ENCODE measurements at regions not wholly inside any gene's neighbourhood (a gene's known extent, or its start where the extent isn't known, plus 50 kb on each side); places are given as distances from the start of the nearest gene placed in this dataset.

DNA sequence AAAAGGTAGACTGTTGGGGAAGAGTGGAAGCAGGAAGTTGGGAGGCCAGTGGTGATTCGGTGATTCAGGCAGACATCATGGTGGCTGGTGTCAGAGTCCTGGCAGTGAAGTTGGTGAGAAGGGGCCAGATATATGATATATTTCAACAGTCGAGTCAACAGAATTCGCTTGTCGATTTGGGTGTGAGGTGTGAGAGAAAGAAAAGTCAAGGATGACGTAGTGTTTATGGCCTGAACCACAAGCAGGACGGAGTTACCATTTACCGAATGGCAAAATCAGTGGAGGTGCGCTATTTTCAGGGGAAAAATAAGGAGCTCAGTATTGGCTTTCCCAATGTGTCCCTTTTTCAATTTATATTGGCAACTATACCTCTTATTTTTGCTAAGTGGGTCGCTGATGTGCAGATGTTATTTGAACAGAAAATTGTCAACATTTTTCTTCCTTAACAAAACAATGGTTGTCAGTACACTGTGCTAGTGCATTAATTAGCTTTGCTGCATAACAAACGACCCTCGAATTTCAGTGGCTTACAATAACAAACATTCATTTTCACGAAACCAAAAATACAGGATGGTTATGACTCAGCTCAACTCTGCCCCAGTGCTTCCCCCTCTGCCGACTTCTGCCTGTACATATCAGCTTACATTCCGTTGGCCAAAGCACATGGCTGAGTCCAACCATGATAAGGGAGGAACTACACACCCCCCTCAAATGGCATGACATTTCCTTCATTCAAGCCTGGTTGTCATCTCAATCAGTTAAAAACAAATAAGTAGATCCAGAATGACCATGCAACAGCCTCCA is 255.0 kb upstream of the ZFP64 start:
- intact Hi-C loops (cut with micrococcal nuclease; ENCODE audit: unreplicated experiment) (no loop called here), in situ Hi-C loops (cut with MboI) (no loop called here)
- ChIA-PET RAD21 (ENCODE audit: unreplicated experiment) (no interaction called here), SMC1A (ENCODE audit: uncharacterized antibody, unreplicated experiment) (no interaction called here), CTCF (no interaction called here), POLR2A (no interaction called here)
- Histone ChIP-seq H3K4me3 (no peak overlapping the region), H2AFZ (ENCODE audit: control insufficient read depth, low read depth, low read length) (no peak overlapping the region), H4K20me1 (ENCODE audit: control insufficient read depth, insufficient read depth) (no peaks in the 10 kb centered on the region), H3K79me2 (ENCODE audit: control insufficient read depth, insufficient read depth, low read length) (no peaks in the 10 kb centered on the region), H3K4me2 (ENCODE audit: control insufficient read depth, insufficient read depth) (no peak overlapping the region), H3K27me3 (replicated peaks in 1 of 2; ENCODE audit: control insufficient read depth in 2 of 2, insufficient read depth in 2 of 2, low read length in 1 of 2) (no peaks in the 10 kb centered on the region), H3K9me3 (replicated peaks; ENCODE audit: control insufficient read depth, insufficient read depth, low read length) (no peaks in the 10 kb centered on the region), H3K4me1 (ENCODE audit: control insufficient read depth, insufficient read depth, low read length) (no peaks in the 10 kb centered on the region), H3K36me3 (ENCODE audit: control insufficient read depth in 2 of 2, insufficient read depth in 2 of 2, low read length in 1 of 2) (no peaks in the 10 kb centered on the region), H3K27ac (ENCODE audit: control insufficient read depth, insufficient read depth) (no peak overlapping the region), H3K9ac (ENCODE audit: control insufficient read depth, insufficient read depth, low read length) (no peak overlapping the region)
- TF ChIP-seq NFIC (IDR thresholded peaks at IDR 0.05; ENCODE audit: low read depth, low read length) (no peak), TBL1XR1 (IDR thresholded peaks at IDR 0.05; ENCODE audit: low read depth, low read length) (no peak), SMAD1 (IDR thresholded peaks at IDR 0.05; ENCODE audit: low read depth, partially characterized antibody) (no peak), BHLHE40 (IDR thresholded peaks at IDR 0.05; ENCODE audit: borderline replicate concordance in 1 of 2, low read depth in 2 of 2, low read length in 1 of 2) (no peak)
- TF ChIP-seq, protein P1, sequence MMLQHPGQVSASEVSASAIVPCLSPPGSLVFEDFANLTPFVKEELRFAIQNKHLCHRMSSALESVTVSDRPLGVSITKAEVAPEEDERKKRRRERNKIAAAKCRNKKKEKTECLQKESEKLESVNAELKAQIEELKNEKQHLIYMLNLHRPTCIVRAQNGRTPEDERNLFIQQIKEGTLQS (IDR thresholded peaks at IDR 0.05; ENCODE audit: borderline replicate concordance, extremely low read depth, low read depth, low read length), result no peak
- TF ChIP-seq, protein P2, sequence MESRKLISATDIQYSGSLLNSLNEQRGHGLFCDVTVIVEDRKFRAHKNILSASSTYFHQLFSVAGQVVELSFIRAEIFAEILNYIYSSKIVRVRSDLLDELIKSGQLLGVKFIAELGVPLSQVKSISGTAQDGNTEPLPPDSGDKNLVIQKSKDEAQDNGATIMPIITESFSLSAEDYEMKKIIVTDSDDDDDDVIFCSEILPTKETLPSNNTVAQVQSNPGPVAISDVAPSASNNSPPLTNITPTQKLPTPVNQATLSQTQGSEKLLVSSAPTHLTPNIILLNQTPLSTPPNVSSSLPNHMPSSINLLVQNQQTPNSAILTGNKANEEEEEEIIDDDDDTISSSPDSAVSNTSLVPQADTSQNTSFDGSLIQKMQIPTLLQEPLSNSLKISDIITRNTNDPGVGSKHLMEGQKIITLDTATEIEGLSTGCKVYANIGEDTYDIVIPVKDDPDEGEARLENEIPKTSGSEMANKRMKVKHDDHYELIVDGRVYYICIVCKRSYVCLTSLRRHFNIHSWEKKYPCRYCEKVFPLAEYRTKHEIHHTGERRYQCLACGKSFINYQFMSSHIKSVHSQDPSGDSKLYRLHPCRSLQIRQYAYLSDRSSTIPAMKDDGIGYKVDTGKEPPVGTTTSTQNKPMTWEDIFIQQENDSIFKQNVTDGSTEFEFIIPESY (IDR thresholded peaks at IDR 0.05), result no peak
- DNase-seq (ENCODE audit: low read depth, low spot score), result no peak
- 32% methylated on average over 14 of the region's 14 CpGs for WGBS (ENCODE audit: insufficient coverage, insufficient replicate concordance, low lambda C conversion rate, missing lambda C conversion rate)
- FAIRE-seq, result no peak
- ATAC-seq, result no peak
- no TSS peak for BruUV-seq (replicated peaks)

All from GM12878 (cell line).